Right lobe of liver (tissue), 4 donors: ENCODE measurements at regions not wholly inside any gene's neighbourhood (a gene's known extent, or its start where the extent isn't known, plus 50 kb on each side); places are given as distances from the start of the nearest gene placed in this dataset.

Experiments
- CTCF ChIP-seq, 4 donors: fragments of 200-600 bp in 3 of 4; fragments of 450-650 bp in 1 of 4; IDR thresholded peaks; one replicate each; pipeline versions ENCODE4 v1.5.1 to v1.8.0; 2016 to 2022; ENCODE audit warnings: antibody characterized with exemption in 4 of 4, mild to moderate bottlenecking in 2 of 4
- POLR2A ChIP-seq: fragments of 450-650 bp; IDR thresholded peaks from one replicate; pipeline ENCODE4 v1.6.1; 2017; ENCODE audit warnings: antibody characterized with exemption, mild to moderate bottlenecking
- donor health status: DM: no; HTN: no; CAD: no.
- donor health status: DM: no; HTN: no; CAD: no.
- donor health status: DM: no; HTN: yes; CAD: no.

GRCh38 chr10:84829131-84829530, 500.7 kb downstream of the CCSER2 start:
- no peak for TF ChIP-seq CTCF (IDR thresholded peaks at IDR 0.05)
- TF ChIP-seq POLR2A: no peak
